ENCODE measurements at regions not wholly inside any gene's neighbourhood (a gene's known extent, or its start where the extent isn't known, plus 50 kb on each side); places are given as distances from the start of the nearest gene placed in this dataset.

GRCh38 chr6:167643223-167643622 is 183.5 kb upstream of the AFDN start:
- TF ChIP-seq POLR2AphosphoS5 (IDR thresholded peaks at IDR 0.05) (no peak), POLR2A (IDR thresholded peaks at IDR 0.05) (no peak), CTCF (IDR thresholded peaks at IDR 0.05) (no peak)
- intact Hi-C loops (cut with DNase I; ENCODE audit: low total_unique reads), result no loop called here

GRCh38 chr6:167643716-167644115 is 183.0 kb upstream of the AFDN start:
- Histone ChIP-seq H3K4me3 (no peak overlapping the region), H3K27ac (no peak overlapping the region), H3K27me3 (no peaks in the 10 kb centered on the region), H3K36me3 (no peaks in the 10 kb centered on the region), H3K4me1 (no peaks in the 10 kb centered on the region), H3K9me3 (no peaks in the 10 kb centered on the region)
- intact Hi-C loops (cut with DNase I; ENCODE audit: low total_unique reads), result no loop called here
- no peak for DNase-seq (ENCODE audit: low spot score in 2 of 2)
- TF ChIP-seq POLR2AphosphoS5 (IDR thresholded peaks at IDR 0.05) (no peak), POLR2A (IDR thresholded peaks at IDR 0.05) (no peak), CTCF (IDR thresholded peaks at IDR 0.05) (no peak)

More at GRCh38 chr6:167643223-167643622, 183.5 kb upstream of the AFDN start:
- Histone ChIP-seq H3K4me3 (no peak overlapping the region), H3K9me3 (no peaks in the 10 kb centered on the region), H3K4me1 (no peaks in the 10 kb centered on the region), H3K27me3 (no peaks in the 10 kb centered on the region), H3K36me3 (no peaks in the 10 kb centered on the region), H3K27ac (no peak overlapping the region)
- no peak for DNase-seq (ENCODE audit: low spot score in 2 of 2)

GRCh38 chr6:167644412-167645132 is 182.1 kb upstream of the AFDN start:
- intact Hi-C loops (cut with DNase I; ENCODE audit: low total_unique reads), result no loop called here
- Histone ChIP-seq H3K27me3 (no peaks in the 10 kb centered on the region), H3K36me3 (no peaks in the 10 kb centered on the region), H3K4me3 (no peak overlapping the region), H3K9me3 (no peaks in the 10 kb centered on the region), H3K4me1 (no peaks in the 10 kb centered on the region), H3K27ac (no peak overlapping the region)
- TF ChIP-seq POLR2AphosphoS5 (IDR thresholded peaks at IDR 0.05) (no peak), POLR2A (IDR thresholded peaks at IDR 0.05) (no peak), CTCF (IDR thresholded peaks at IDR 0.05) (no peak)
- no peak for DNase-seq (ENCODE audit: low spot score in 2 of 2)

GRCh38 chr6:167645368-167645767 is 181.3 kb upstream of the AFDN start:
- no peak overlapping the region for H3K27ac ChIP-seq
- intact Hi-C loops (cut with DNase I; ENCODE audit: low total_unique reads), result no loop called here

More at GRCh38 chr6:167645368-167645767, 181.3 kb upstream of the AFDN start:
- no peak for DNase-seq (ENCODE audit: low spot score in 2 of 2)
- Histone ChIP-seq H3K4me3 (no peak overlapping the region), H3K36me3 (no peaks in the 10 kb centered on the region), H3K27me3 (no peaks in the 10 kb centered on the region), H3K4me1 (no peaks in the 10 kb centered on the region), H3K9me3 (no peaks in the 10 kb centered on the region)
- TF ChIP-seq POLR2AphosphoS5 (IDR thresholded peaks at IDR 0.05) (no peak), CTCF (IDR thresholded peaks at IDR 0.05) (no peak), POLR2A (IDR thresholded peaks at IDR 0.05) (no peak)
